Upper lobe of left lung (tissue), 6 donors: ENCODE measurements at regions not wholly inside any gene's neighbourhood (a gene's known extent, or its start where the extent isn't known, plus 50 kb on each side); places are given as distances from the start of the nearest gene placed in this dataset.
"Not testable (repeated sequence)": the region's sequence is repeated elsewhere in the genome, so short reads cannot be mapped to it uniquely, and the experiment has no call there.

Source experiments
- ATAC-seq, 2 donors: fragments of 200-7000 bp; cut with Tn5 transposase; one replicate each; pipeline ENCODE4 v1.9.1; 2022; ENCODE audit warnings: mild to moderate bottlenecking in 2 of 2, moderate library complexity in 2 of 2; ENCODE audit not compliant: low FRiP score in 2 of 2
- DNase-seq, 2 donors: peaks; one replicate each; pipeline ENCODE4 v3.0.0-alpha.2; 2019 to 2020
- H3K27ac ChIP-seq, 4 donors: fragments of 200-600 bp; sonication (generic); one replicate each; pipeline ENCODE4 v1.5.1; 2016 to 2019
- H3K27me3 ChIP-seq, 4 donors: fragments of 200-600 bp; sonication (generic); one replicate each; pipeline ENCODE4 v1.5.1; 2017 to 2019
- H3K36me3 ChIP-seq, 4 donors: fragments of 200-600 bp; sonication (generic); one replicate each; pipeline ENCODE4 v1.5.1; 2016 to 2019
- H3K4me1 ChIP-seq, 4 donors: fragments of 200-600 bp; sonication (generic); one replicate each; pipeline ENCODE4 v1.5.1; 2018 to 2019
- H3K4me3 ChIP-seq, 4 donors: fragments of 200-600 bp; sonication (generic); one replicate each; pipeline ENCODE4 v1.5.1; 2017 to 2019; ENCODE audit warnings: mild to moderate bottlenecking in 2 of 4, moderate library complexity in 1 of 4
- H3K9me3 ChIP-seq, 4 donors: fragments of 200-600 bp; sonication (generic); one replicate each; pipeline ENCODE4 v1.5.1; 2018 to 2019
- CTCF ChIP-seq, 6 experiments: fragments of 450-650 bp in 4 of 6; fragments of 200-600 bp in 2 of 6; sonication (generic) in 2 of 6; IDR thresholded peaks; one replicate each; pipeline ENCODE4 v1.5.1; 2016 to 2019; ENCODE audit warnings: antibody characterized with exemption in 6 of 6
- EP300 ChIP-seq, 4 donors: sonication (generic); formaldehyde crosslinking; IDR thresholded peaks; one replicate each; pipeline ENCODE4 v1.5.1; 2017; ENCODE audit warnings: antibody characterized with exemption in 4 of 4, control low read depth in 2 of 4
- POLR2A ChIP-seq, 4 donors: fragments of 450-650 bp; IDR thresholded peaks; one replicate each; pipeline ENCODE4 v1.5.1; 2016 to 2017; ENCODE audit warnings: antibody characterized with exemption in 4 of 4, mild to moderate bottlenecking in 2 of 4
- POLR2AphosphoS5 ChIP-seq, 2 donors: sonication (generic); formaldehyde crosslinking; IDR thresholded peaks; one replicate each; pipeline ENCODE4 v1.5.1; 2017; ENCODE audit warnings: antibody characterized with exemption in 2 of 2
- WGBS, 2 donors: methylation state at CpG; one replicate each; pipeline ENCODE4 v1.1.5; 2017 to 2018; 5-methylcytosine and 5-hydroxymethylcytosine counted together
- donor health status: DM: no; HTN: no; CAD: no; lungs with moderate emphysema.
- donor health status: DM: no; HTN: yes; CAD: no; lungs with severe emphysema.

GRCh38 chr16:86259499-86259898 is 250.8 kb upstream of the FOXF1 start:
- peak in 2 of 4 donors; percentile 29 to 84 for TF ChIP-seq EP300 (IDR thresholded peaks at IDR 0.05)
- peak; percentile 32 to 71 for TF ChIP-seq POLR2AphosphoS5 (IDR thresholded peaks at IDR 0.05)
- TF ChIP-seq CTCF (IDR thresholded peaks at IDR 0.05), result no peak
- no peak for TF ChIP-seq POLR2A (IDR thresholded peaks at IDR 0.05)
- H3K9me3 ChIP-seq, result peaks cover 0 to 4% (median 0%) of the 10 kb centered on the region in 4 donors
- peaks cover 0 to 7% (median 0%) of the 10 kb centered on the region in 4 donors for H3K4me1 ChIP-seq
- DNase-seq (no peak), ATAC-seq (no peak)
- H3K27me3 ChIP-seq, result no peaks in the 10 kb centered on the region
- no peaks in the 10 kb centered on the region for H3K36me3 ChIP-seq
- H3K27ac ChIP-seq, result peak overlapping the region; percentile 1 to 75 (median 58)
- H3K4me3 ChIP-seq, result no peak overlapping the region
- 26 to 55% methylated on average over 4 of the region's 4 CpGs for WGBS, 2 donors

GRCh38 chr16:86261379-86261778 is 248.9 kb upstream of the FOXF1 start:
- no peaks in the 10 kb centered on the region for H3K27me3 ChIP-seq
- no peak overlapping the region for H3K27ac ChIP-seq
- WGBS, 2 donors, result 82 to 85% methylated on average over 2 of the region's 2 CpGs
- no peak for DNase-seq
- no peak overlapping the region for H3K4me3 ChIP-seq
- TF ChIP-seq POLR2AphosphoS5 (IDR thresholded peaks at IDR 0.05), result no peak
- ATAC-seq, result no peak
- no peaks in the 10 kb centered on the region for H3K36me3 ChIP-seq
- H3K9me3 ChIP-seq, result peaks cover 0 to under 1% (median 0%) of the 10 kb centered on the region in 4 donors
- peaks cover 0 to 7% (median 0%) of the 10 kb centered on the region in 4 donors for H3K4me1 ChIP-seq

GRCh38 chr16:86267657-86268056 is 242.7 kb upstream of the FOXF1 start:
- not testable (repeated sequence) for H3K4me3 ChIP-seq, H3K27ac ChIP-seq, H3K36me3 ChIP-seq, H3K9me3 ChIP-seq, H3K27me3 ChIP-seq, H3K4me1 ChIP-seq, DNase-seq, ATAC-seq
- 89 to 94% methylated on average over 3 of the region's 3 CpGs for WGBS, 2 donors

GRCh38 chr16:86270696-86271095 is 239.6 kb upstream of the FOXF1 start:
- H3K27me3 ChIP-seq, result no peaks in the 10 kb centered on the region
- TF ChIP-seq CTCF (IDR thresholded peaks at IDR 0.05) (no peak), POLR2A (IDR thresholded peaks at IDR 0.05) (no peak), EP300 (IDR thresholded peaks at IDR 0.05) (no peak), POLR2AphosphoS5 (IDR thresholded peaks at IDR 0.05) (no peak)
- peaks cover 0 to 5% (median 0%) of the 10 kb centered on the region in 4 donors for H3K4me1 ChIP-seq
- no peaks in the 10 kb centered on the region for H3K9me3 ChIP-seq
- no peaks in the 10 kb centered on the region for H3K36me3 ChIP-seq
- peak overlapping the region in 2 of 4 donors; percentile 48 to 57 for H3K27ac ChIP-seq
- WGBS, 2 donors, result 35 to 36% methylated on average over 7 of the region's 7 CpGs
- no peak overlapping the region for H3K4me3 ChIP-seq
- DNase-seq, result no peak
- ATAC-seq, result no peak

- WGBS, 2 donors, result 93 to 100% methylated on average over 1 of the region's 1 CpG
- Histone ChIP-seq H3K4me3 (no peak overlapping the region), H3K27ac (no peak overlapping the region), H3K36me3 (no peaks in the 10 kb centered on the region), H3K9me3 (no peaks in the 10 kb centered on the region), H3K27me3 (no peaks in the 10 kb centered on the region), H3K4me1 (peaks cover 0 to 5% (median 0%) of the 10 kb centered on the region in 4 donors)
- no peak for ATAC-seq
- TF ChIP-seq POLR2A (IDR thresholded peaks at IDR 0.05), result no peak
- no peak for TF ChIP-seq POLR2AphosphoS5 (IDR thresholded peaks at IDR 0.05)
- TF ChIP-seq CTCF (IDR thresholded peaks at IDR 0.05), result no peak
- no peak for TF ChIP-seq EP300 (IDR thresholded peaks at IDR 0.05)
- DNase-seq, result no peak
These were observed 237.6 kb upstream of the FOXF1 start for GRCh38 chr16:86272744-86273143.

- 68 to 80% methylated on average over 3 of the region's 3 CpGs for WGBS, 2 donors
- ATAC-seq (no peak), DNase-seq (no peak)
- Histone ChIP-seq H3K27ac (no peak overlapping the region), H3K4me3 (no peak overlapping the region), H3K9me3 (no peaks in the 10 kb centered on the region), H3K27me3 (no peaks in the 10 kb centered on the region), H3K4me1 (no peaks in the 10 kb centered on the region), H3K36me3 (no peaks in the 10 kb centered on the region)
- TF ChIP-seq POLR2AphosphoS5 (IDR thresholded peaks at IDR 0.05) (no peak), POLR2A (IDR thresholded peaks at IDR 0.05) (no peak), CTCF (IDR thresholded peaks at IDR 0.05) (no peak), EP300 (IDR thresholded peaks at IDR 0.05) (no peak)
These were observed 233.1 kb upstream of the FOXF1 start for GRCh38 chr16:86277221-86277620.

- not testable (repeated sequence) for DNase-seq, ATAC-seq, H3K27me3 ChIP-seq, H3K27ac ChIP-seq, H3K4me1 ChIP-seq, H3K36me3 ChIP-seq, H3K9me3 ChIP-seq, H3K4me3 ChIP-seq
- 79 to 81% methylated on average over 4 of the region's 4 CpGs for WGBS, 2 donors
These were observed 232.5 kb upstream of the FOXF1 start for GRCh38 chr16:86277859-86278258.
